HCT116 (cell line): ENCODE measurements at regions not wholly inside any gene's neighbourhood (a gene's known extent, or its start where the extent isn't known, plus 50 kb on each side); places are given as distances from the start of the nearest gene placed in this dataset.

Source experiments
- ATAC-seq: fragments of 200-7000 bp; cut with Tn5 transposase; 2 replicates; pipeline ENCODE4 v1.9.1; 2020; ENCODE audit warnings: mild to moderate bottlenecking, moderate library complexity
- BruUV-seq: library from RNA; stranded (reverse); fragments of 400-500 nt; replicated peaks from 2 replicates; lab custom pipeline; 2021; lab: Mats Ljungman, UMichigan
- CTCF ChIA-PET: fragments of 300-600 bp; sonication (Branson Sonifier 250); formaldehyde crosslinking; loops from one replicate; lab custom pipeline; 2021; ENCODE audit warnings: antibody characterized with exemption; lab: Charles Lee
- POLR2A ChIA-PET: fragments of 300-600, 350-600 bp; sonication (Branson Sonifier 250); formaldehyde crosslinking; loops from one replicate; lab custom pipeline; 2021; ENCODE audit warnings: antibody characterized with exemption; lab: Charles Lee
- RAD21 ChIA-PET, 2 experiments: fragments of 300-600 bp; sonication (Branson Sonifier 250); formaldehyde crosslinking; loops; one replicate each; lab custom pipeline; 2023; ENCODE audit warnings: low total read pairs in 2 of 2; ENCODE audit not compliant: uncharacterized antibody in 2 of 2, unreplicated experiment in 2 of 2, low non-redundant PET in 1 of 2; lab: Charles Lee
- DNase-seq: peaks from one replicate; pipeline ENCODE4 v3.0.0-alpha.2; 2010; ENCODE audit warnings: low read depth, low spot score
- H2AFZ ChIP-seq: fragments of 200-600 bp; shearing (Covaris generic), sonication (generic); 2 replicates; pipeline ENCODE4 v1.6.1; 2017; ENCODE audit warnings: low read depth, mixed run types, mixed read lengths, antibody characterized with exemption, low read length; ENCODE audit not compliant: poor library complexity, severe bottlenecking
- H3K27ac ChIP-seq: 2 replicates; pipeline ENCODE4 v1.5.1; 2012; ENCODE audit warnings: low read depth, low read length
- H3K27me3 ChIP-seq: fragments of 200-600 bp; sonication (generic); 2 replicates; pipeline ENCODE4 v1.6.1; 2016; ENCODE audit warnings: mixed run types, low read length, mixed read lengths; ENCODE audit not compliant: insufficient read depth
- H3K36me3 ChIP-seq, 2 experiments: fragments of 200-500 bp in 1 of 2; fragments of 200-600 bp in 1 of 2; sonication (Bioruptor generic) in 1 of 2; sonication (generic) in 1 of 2; 2 replicates each; pipeline versions ENCODE4 v1.5.1 to v1.6.1; 2014 to 2016; ENCODE audit warnings: low read length in 2 of 2, inconsistent platforms in 1 of 2, mixed read lengths in 1 of 2, mixed run types in 1 of 2; ENCODE audit not compliant: insufficient read depth in 2 of 2, control insufficient read depth in 1 of 2
- H3K4me1 ChIP-seq, 2 experiments: fragments of 200-600 bp in 1 of 2; sonication (generic) in 1 of 2; 2 replicates each; pipeline versions ENCODE4 v1.5.1 to v1.6.1; 2012 to 2017; ENCODE audit warnings: low read length in 2 of 2, inconsistent platforms in 1 of 2, mild to moderate bottlenecking in 1 of 2, mixed read lengths in 1 of 2, mixed run types in 1 of 2, moderate library complexity in 1 of 2; ENCODE audit not compliant: insufficient read depth in 2 of 2, control insufficient read depth in 1 of 2
- H3K4me2 ChIP-seq: fragments of 200-600 bp; sonication (generic); 2 replicates; pipeline ENCODE4 v1.6.1; 2017; ENCODE audit warnings: mixed run types, low read length, mixed read lengths
- H3K4me3 ChIP-seq, 2 experiments: fragments of 200-600 bp in 1 of 2; sonication (generic) in 1 of 2; replicated peaks in 1 of 2; 2 replicates each; pipeline ENCODE4 v1.5.1; 2011 to 2016; ENCODE audit warnings: low read length in 2 of 2, control low read depth in 1 of 2, low read depth in 1 of 2, mild to moderate bottlenecking in 1 of 2, mixed read lengths in 1 of 2, mixed run types in 1 of 2
- H3K79me2 ChIP-seq: fragments of 200-600 bp; sonication (generic); 2 replicates; pipeline ENCODE4 v1.6.1; 2017; ENCODE audit warnings: mild to moderate bottlenecking, mixed run types, low read length, moderate library complexity, mixed read lengths; ENCODE audit not compliant: insufficient read depth
- H3K9ac ChIP-seq: fragments of 200-600 bp; sonication (generic); 2 replicates; pipeline ENCODE4 v1.6.1; 2016; ENCODE audit warnings: low read length, mixed read lengths
- H3K9me2 ChIP-seq: fragments of 200-600 bp; sonication (generic), shearing (Covaris generic); 2 replicates; pipeline ENCODE4 v1.6.1; 2017; ENCODE audit warnings: mixed run types, mild to moderate bottlenecking, moderate library complexity; ENCODE audit not compliant: insufficient read depth
- H3K9me3 ChIP-seq, 2 experiments: fragments of 200-500 bp in 1 of 2; fragments of 200-600 bp in 1 of 2; sonication (Bioruptor generic) in 1 of 2; sonication (generic) in 1 of 2; 2 replicates each; pipeline ENCODE4 v1.6.1; 2014 to 2017; ENCODE audit warnings: low read length in 2 of 2, mixed read lengths in 2 of 2, inconsistent platforms in 1 of 2, low read depth in 1 of 2, mild to moderate bottlenecking in 1 of 2, mixed run types in 1 of 2, moderate library complexity in 1 of 2; ENCODE audit not compliant: control insufficient read depth in 1 of 2, insufficient read depth in 1 of 2
- H4K20me1 ChIP-seq: fragments of 200-600 bp; sonication (generic), shearing (Covaris generic); 2 replicates; pipeline ENCODE4 v1.6.1; 2017; ENCODE audit warnings: mixed run types, mild to moderate bottlenecking, moderate library complexity; ENCODE audit not compliant: insufficient read depth
- ATF3 ChIP-seq: IDR thresholded peaks from 2 replicates; pipeline ENCODE4 v1.6.1; 2012
- CBX3 ChIP-seq: IDR thresholded peaks from 2 replicates; pipeline ENCODE4 v1.6.1; 2012; ENCODE audit warnings: low read depth
- CEBPB ChIP-seq: IDR thresholded peaks from 2 replicates; pipeline ENCODE4 v1.6.1; 2012; ENCODE audit warnings: low read depth
- EGR1 ChIP-seq: IDR thresholded peaks from 2 replicates; pipeline ENCODE4 v1.6.1; 2012; ENCODE audit warnings: low read depth
- ELF1 ChIP-seq: IDR thresholded peaks from 2 replicates; pipeline ENCODE4 v1.6.1; 2012; ENCODE audit warnings: low read depth, borderline replicate concordance
- EZH2phosphoT487 ChIP-seq: fragments of 200-600 bp; IDR thresholded peaks from 2 replicates; pipeline ENCODE4 v1.6.1; 2018; ENCODE audit warnings: antibody characterized with exemption, borderline replicate concordance
- FOSL1 ChIP-seq: IDR thresholded peaks from 2 replicates; pipeline ENCODE4 v1.6.1; 2012; ENCODE audit warnings: low read depth
- JUND ChIP-seq: IDR thresholded peaks from 2 replicates; pipeline ENCODE4 v1.6.1; 2012
- POLR2AphosphoS5 ChIP-seq: IDR thresholded peaks from 2 replicates; pipeline ENCODE4 v1.6.1; 2011; ENCODE audit warnings: mild to moderate bottlenecking, low read depth, low read length, moderate library complexity
- SIN3A ChIP-seq: IDR thresholded peaks from 2 replicates; pipeline ENCODE4 v1.6.1; 2012; ENCODE audit warnings: low read depth
- SRF ChIP-seq: IDR thresholded peaks from 2 replicates; pipeline ENCODE4 v1.6.1; 2012; ENCODE audit warnings: low read depth
- TCF7L2 ChIP-seq: IDR thresholded peaks from 2 replicates; pipeline ENCODE4 v1.7.0; 2011; ENCODE audit warnings: borderline replicate concordance, inconsistent platforms; ENCODE audit not compliant: insufficient read depth, insufficient read length; ENCODE audit errors: extremely low read depth
- YY1 ChIP-seq: IDR thresholded peaks from 2 replicates; pipeline ENCODE4 v1.6.1; 2011; ENCODE audit warnings: low read length, low read depth, moderate library complexity, mild to moderate bottlenecking; ENCODE audit not compliant: insufficient replicate concordance; ENCODE audit errors: extremely low read depth
- ZBTB33 ChIP-seq: IDR thresholded peaks from 2 replicates; pipeline ENCODE4 v1.6.1; 2011; ENCODE audit warnings: mild to moderate bottlenecking, low read length, moderate library complexity; ENCODE audit not compliant: insufficient replicate concordance; ENCODE audit errors: extremely low read depth
- ZFX ChIP-seq: fragments of 450-650 bp; IDR thresholded peaks from 2 replicates; pipeline ENCODE4 v1.6.1; 2017
- ZNF274 ChIP-seq: fragments of 200-500 bp; sonication (Bioruptor generic); IDR thresholded peaks from 2 replicates; pipeline ENCODE4 v1.6.1; 2014; ENCODE audit warnings: mild to moderate bottlenecking, low read depth, low read length, inconsistent platforms
- intact Hi-C: fragments of 100-400 bp; cut with micrococcal nuclease; formaldehyde crosslinking; loops from 2 replicates; pipeline ENCODE4 v1.10.0; 2022

- POLR2A ChIA-PET: no interaction called here
- intact Hi-C loops: no loop called here
- DNase-seq (no peak), ATAC-seq (no peak)
- no peak for TF ChIP-seq EZH2phosphoT487
- no peak for TF ChIP-seq POLR2AphosphoS5
- no peak for TF ChIP-seq SIN3A
- no peak for TF ChIP-seq JUND
- TF ChIP-seq ELF1: no peak
- no peak for TF ChIP-seq ZNF274
- TF ChIP-seq SRF: no peak
- TF ChIP-seq ATF3: no peak
- TF ChIP-seq ZFX: no peak
- no peak for TF ChIP-seq TCF7L2
- TF ChIP-seq YY1: no peak
- TF ChIP-seq FOSL1: no peak
- Histone ChIP-seq H3K27me3 (peaks cover 29% of the 10 kb centered on the region), H3K36me3 (no peaks in the 10 kb centered on the region), H3K4me1 (no peaks in the 10 kb centered on the region), H3K4me3 (no peak overlapping the region), H4K20me1 (no peaks in the 10 kb centered on the region), H3K9me3 (no peaks in the 10 kb centered on the region), H3K79me2 (no peaks in the 10 kb centered on the region), H3K27ac (no peak overlapping the region), H3K9me2 (no peaks in the 10 kb centered on the region), H3K4me2 (no peak overlapping the region), H2AFZ (no peak overlapping the region), H3K9ac (no peak overlapping the region)
- CTCF ChIA-PET: no interaction called here
- BruUV-seq: no TSS peak
- RAD21 ChIA-PET: no interaction called here
Observed at GRCh38 chr11:19525276-19525675, 187.4 kb upstream of the NAV2 start.

GRCh38 chr11:19524171-19524671 lies 188.4 kb upstream of the NAV2 start:
- CTCF ChIA-PET: no interaction called here
- no peak overlapping the region for H3K4me3 ChIP-seq
- H3K4me1 ChIP-seq: no peaks in the 10 kb centered on the region
- H3K79me2 ChIP-seq: no peaks in the 10 kb centered on the region
- ATAC-seq: no peak
- no peaks in the 10 kb centered on the region for H3K9me3 ChIP-seq
- intact Hi-C loops: no loop called here
- H3K4me2 ChIP-seq: no peak overlapping the region
- H3K9me2 ChIP-seq: no peaks in the 10 kb centered on the region
- POLR2A ChIA-PET: no interaction called here
- BruUV-seq: no TSS peak
- no peak overlapping the region for H2AFZ ChIP-seq
- H3K27me3 ChIP-seq: peaks cover 22% of the 10 kb centered on the region
- DNase-seq: no peak
- H3K27ac ChIP-seq: no peak overlapping the region
- no peak overlapping the region for H3K9ac ChIP-seq
- RAD21 ChIA-PET: no interaction called here
- H3K36me3 ChIP-seq: no peaks in the 10 kb centered on the region
- H4K20me1 ChIP-seq: no peaks in the 10 kb centered on the region
- TF ChIP-seq ZFX (no peak), CEBPB (no peak), SRF (no peak), JUND (no peak), YY1 (no peak), CBX3 (no peak), TCF7L2 (no peak), ELF1 (no peak), POLR2AphosphoS5 (no peak), EGR1 (no peak), SIN3A (no peak), ZBTB33 (no peak), FOSL1 (no peak), ZNF274 (no peak)
